HG02970 (cell line): ENCODE measurements at regions not wholly inside any gene's neighbourhood (a gene's known extent, or its start where the extent isn't known, plus 50 kb on each side); places are given as distances from the start of the nearest gene placed in this dataset.
"Not testable (repeated sequence)": the region's sequence is repeated elsewhere in the genome, so short reads cannot be mapped to it uniquely, and the experiment has no call there.

Source experiments
- ATAC-seq: cut with Tn5 transposase; IDR thresholded peaks from one replicate; pipeline ENCODE4 v1.9.1; 2021; ENCODE audit warnings: mild to moderate bottlenecking, moderate library complexity, moderate number of reproducible peaks; ENCODE audit not compliant: unreplicated experiment, low FRiP score

GRCh38 chr6:97979285-97979684 is 696.3 kb upstream of the MMS22L start:
- ATAC-seq = not testable (repeated sequence)

- ATAC-seq = no peak
These were observed 706.4 kb upstream of the MMS22L start for GRCh38 chr6:97989451-97989850.

GRCh38 chr6:97995158-97995557 is 712.1 kb upstream of the MMS22L start:
- ATAC-seq = no peak

DNA sequence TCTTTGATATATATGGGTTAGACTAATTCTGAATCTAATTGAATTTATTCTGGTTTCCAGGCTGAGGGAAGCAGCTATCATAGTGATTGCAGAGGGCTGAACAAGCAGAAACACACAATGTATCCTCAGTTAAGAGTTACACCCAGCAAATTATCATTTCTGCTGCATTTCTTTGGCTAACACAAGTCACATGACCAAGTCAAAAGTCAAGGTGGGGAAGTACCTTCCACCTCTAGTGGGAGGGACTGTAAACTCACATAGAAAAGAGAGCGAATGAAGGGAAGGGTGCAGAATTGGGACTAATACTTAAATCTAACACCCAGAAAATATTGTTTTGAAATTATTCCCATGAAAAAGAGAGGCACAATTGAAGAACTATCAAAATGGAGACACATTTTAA is 719.7 kb upstream of the MMS22L start:
- no peak for ATAC-seq

GRCh38 chr6:98014442-98015201 is 731.6 kb upstream of the MMS22L start:
- no peak for ATAC-seq

GRCh38 chr6:98016565-98016964 is 733.5 kb upstream of the MMS22L start:
- ATAC-seq = no peak

- no peak for ATAC-seq
These were observed 737.2 kb upstream of the MMS22L start for GRCh38 chr6:98020222-98020621.

- ATAC-seq = no peak
These were observed 741.3 kb upstream of the MMS22L start for GRCh38 chr6:98024359-98024758.

- ATAC-seq = no peak
These were observed 744.9 kb upstream of the MMS22L start for GRCh38 chr6:98027898-98028297.

GRCh38 chr6:98033617-98034016 is 750.6 kb upstream of the MMS22L start:
- no peak for ATAC-seq

- ATAC-seq = no peak
These were observed 753.4 kb upstream of the MMS22L start for GRCh38 chr6:98036344-98036923.

GRCh38 chr6:98037571-98037970 is 754.6 kb upstream of the MMS22L start:
- no peak for ATAC-seq

- ATAC-seq = no peak
These were observed 756.4 kb upstream of the MMS22L start for GRCh38 chr6:98039443-98039842.

DNA sequence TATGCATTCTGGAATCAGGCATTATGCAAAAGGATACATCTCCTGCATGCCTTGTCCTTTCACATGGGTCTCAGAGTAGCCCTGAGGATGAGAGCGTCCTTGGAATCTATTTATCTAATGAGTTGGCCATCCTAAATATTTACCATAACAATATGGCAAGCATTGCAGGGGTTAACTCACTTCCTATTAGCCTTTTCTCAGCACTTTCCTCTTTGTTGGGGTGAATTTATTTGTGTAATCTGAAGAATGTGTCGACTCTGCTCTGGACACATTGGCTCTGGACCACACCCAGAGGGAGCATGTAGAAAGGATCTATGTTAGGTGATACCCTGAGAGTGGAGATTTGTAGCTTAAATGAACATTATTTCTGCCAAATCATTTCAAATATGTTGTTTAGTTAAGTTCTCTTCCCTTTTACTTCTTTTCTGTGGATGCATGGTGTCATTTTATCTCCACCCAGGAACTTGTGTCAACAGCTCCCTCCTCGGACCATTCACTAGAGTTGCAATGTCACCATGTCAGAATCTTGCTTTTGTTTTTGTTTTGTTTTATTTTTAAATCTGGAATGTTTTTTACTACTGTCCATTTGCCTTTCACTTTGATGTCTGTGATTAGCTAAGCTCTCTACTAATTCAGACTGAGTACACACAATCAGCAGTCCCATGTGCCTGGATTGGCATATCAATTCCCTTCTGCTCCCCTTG is 757.0 kb upstream of the MMS22L start:
- ATAC-seq = no peak

GRCh38 chr6:98041056-98041455 is 758.0 kb upstream of the MMS22L start:
- ATAC-seq = no peak

DNA sequence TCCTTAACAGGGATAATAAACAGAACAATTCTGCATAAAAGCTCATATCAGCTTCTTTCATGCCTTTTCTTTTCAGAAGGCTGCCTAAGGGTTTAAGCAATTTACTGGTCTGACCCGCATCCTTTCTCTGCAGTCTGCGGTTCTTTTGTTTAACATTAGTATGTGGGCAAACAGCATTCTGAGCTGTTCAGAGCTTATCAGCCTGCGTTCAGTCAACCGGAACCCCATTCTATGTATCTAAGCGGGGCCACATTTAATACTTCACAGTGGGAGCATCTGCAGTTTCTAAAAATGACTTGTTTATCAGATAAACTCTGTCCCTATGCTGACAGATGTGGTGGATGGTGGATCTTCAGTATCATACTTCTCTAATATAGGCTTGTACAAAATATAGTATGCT is 758.9 kb upstream of the MMS22L start:
- ATAC-seq = no peak

DNA sequence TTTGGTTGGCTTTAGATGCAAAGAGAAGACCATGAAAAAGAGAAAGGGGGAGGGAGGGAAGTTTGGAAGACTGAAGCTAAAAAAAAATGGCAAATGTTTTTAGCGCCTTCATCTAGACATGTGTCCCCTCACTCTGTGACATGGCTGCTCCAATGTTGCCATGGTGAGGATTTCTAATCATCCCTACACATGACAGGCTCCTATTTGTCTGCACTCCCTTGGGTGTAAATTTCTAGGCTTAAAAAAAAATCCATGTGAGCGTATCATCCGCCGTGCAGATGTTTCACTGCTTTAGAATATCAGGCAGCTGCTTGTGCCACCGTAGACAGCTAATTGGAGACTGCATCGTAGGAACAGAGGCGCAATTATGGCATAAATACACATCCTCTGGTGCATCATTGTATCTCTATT is 761.1 kb upstream of the MMS22L start:
- ATAC-seq = no peak

DNA sequence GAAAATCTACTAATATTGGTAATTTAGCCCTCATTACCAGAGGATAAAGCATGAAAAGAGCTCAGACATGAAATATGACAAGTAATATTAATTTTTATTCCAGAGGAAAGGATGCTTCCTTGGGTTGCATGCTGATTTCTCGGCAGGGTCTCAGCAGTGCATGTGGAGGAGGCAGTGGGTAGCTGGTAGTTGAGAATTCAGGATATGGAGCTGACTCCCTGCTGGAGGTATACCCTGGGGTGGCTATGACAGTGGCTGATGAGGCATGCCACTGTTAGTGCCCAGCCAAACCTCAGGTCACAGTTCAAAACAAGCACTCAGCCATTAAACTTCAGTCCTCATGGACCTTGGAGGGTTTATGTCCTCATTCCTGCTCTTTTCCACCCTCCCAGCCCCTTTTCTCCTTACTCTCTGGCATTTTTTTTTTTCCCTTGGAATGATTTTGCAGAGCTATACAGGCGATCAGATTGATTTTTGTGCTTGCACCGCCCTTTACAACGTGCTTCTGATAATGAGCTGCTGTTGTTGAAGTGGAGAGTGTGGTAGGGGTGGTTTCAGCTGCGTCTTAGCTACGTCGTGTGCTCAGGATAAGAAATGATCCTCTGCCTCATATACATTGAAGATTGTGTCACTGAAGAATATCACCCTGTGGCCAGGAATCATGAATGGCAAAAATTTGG is 761.9 kb upstream of the MMS22L start:
- ATAC-seq = no peak

DNA sequence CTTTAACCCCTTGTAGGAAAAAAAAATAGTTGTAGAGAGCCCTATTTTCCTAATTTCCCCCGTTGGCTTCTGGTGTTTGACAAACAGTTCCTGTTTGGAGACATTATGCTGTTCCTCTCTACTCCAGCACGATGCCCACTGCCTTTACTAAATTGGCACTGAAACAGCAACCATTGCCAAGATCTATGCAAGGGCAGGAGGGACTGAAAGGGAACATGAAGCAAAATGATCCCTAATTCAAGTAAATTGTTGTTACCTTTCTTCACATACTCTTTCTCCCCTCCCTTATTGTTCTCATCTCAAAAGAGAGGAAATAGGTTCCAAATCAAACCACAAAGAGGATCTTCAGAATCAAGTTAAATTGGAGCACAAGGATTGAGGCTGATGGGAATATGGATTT is 764.1 kb upstream of the MMS22L start:
- no peak for ATAC-seq

DNA sequence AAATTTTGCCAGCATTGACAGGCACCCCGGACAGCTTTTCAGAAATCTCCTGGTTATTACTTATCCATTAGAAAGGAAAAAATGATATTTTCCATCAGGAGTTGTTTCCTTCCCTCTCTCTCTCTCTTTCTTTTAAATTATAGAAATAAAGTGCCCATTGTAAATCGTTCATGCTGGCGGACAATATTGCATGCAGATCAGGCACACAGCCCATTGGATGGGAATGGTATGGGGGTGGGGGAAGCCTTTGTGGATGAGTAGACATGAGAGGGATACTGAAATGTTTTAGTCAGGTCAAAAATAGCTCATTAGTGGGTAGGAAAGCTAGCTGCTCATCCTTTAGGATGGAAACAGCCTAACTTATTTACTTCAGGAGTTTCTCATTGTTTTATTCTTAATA is 764.9 kb upstream of the MMS22L start:
- no peak for ATAC-seq

- no peak for ATAC-seq
These were observed 771.4 kb upstream of the MMS22L start for GRCh38 chr6:98054453-98054852.
